ENCODE measurements at regions not wholly inside any gene's neighbourhood (a gene's known extent, or its start where the extent isn't known, plus 50 kb on each side); places are given as distances from the start of the nearest gene placed in this dataset.

- no peaks in the 10 kb centered on the region for H3K27me3 ChIP-seq (ENCODE audit: low read depth)
- H3K27ac ChIP-seq, result no peak overlapping the region
- no peak for TF ChIP-seq CTCF (IDR thresholded peaks at IDR 0.05)
- DNase-seq (no peak), ATAC-seq (no peak)
- H3K4me3 ChIP-seq, result no peak overlapping the region
- no peaks in the 10 kb centered on the region for H3K36me3 ChIP-seq
- H3K9me3 ChIP-seq, result no peaks in the 10 kb centered on the region
- intact Hi-C loops (cut with DNase I), result no loop called here
- no peaks in the 10 kb centered on the region for H3K4me1 ChIP-seq
Observed at GRCh38 chr12:33825442-33825841, 196.9 kb upstream of the ALG10 start.

- no peak overlapping the region for H3K27ac ChIP-seq
- no peaks in the 10 kb centered on the region for H3K27me3 ChIP-seq (ENCODE audit: low read depth)
- no peak overlapping the region for H3K4me3 ChIP-seq
- no peak for DNase-seq
- no peaks in the 10 kb centered on the region for H3K36me3 ChIP-seq
- no peaks in the 10 kb centered on the region for H3K9me3 ChIP-seq
- ATAC-seq, result no peak
- no peak for TF ChIP-seq CTCF (IDR thresholded peaks at IDR 0.05)
- intact Hi-C loops (cut with DNase I), result no loop called here
- no peaks in the 10 kb centered on the region for H3K4me1 ChIP-seq
Observed at GRCh38 chr12:33825986-33826602, 196.2 kb upstream of the ALG10 start.

- Histone ChIP-seq H3K27ac (no peak overlapping the region), H3K4me1 (no peaks in the 10 kb centered on the region), H3K4me3 (no peak overlapping the region), H3K27me3 (ENCODE audit: low read depth) (no peaks in the 10 kb centered on the region), H3K36me3 (no peaks in the 10 kb centered on the region), H3K9me3 (no peaks in the 10 kb centered on the region)
- no peak for DNase-seq
- intact Hi-C loops (cut with DNase I), result no loop called here
- no peak for ATAC-seq
- no peak for TF ChIP-seq CTCF (IDR thresholded peaks at IDR 0.05)
Observed at GRCh38 chr12:33828326-33828725, 194.0 kb upstream of the ALG10 start.

- DNase-seq, result no peak
- H3K9me3 ChIP-seq, result no peaks in the 10 kb centered on the region
- no peak overlapping the region for H3K27ac ChIP-seq
- ATAC-seq, result no peak
- TF ChIP-seq CTCF (IDR thresholded peaks at IDR 0.05), result no peak
- H3K4me1 ChIP-seq, result no peaks in the 10 kb centered on the region
- no peaks in the 10 kb centered on the region for H3K27me3 ChIP-seq (ENCODE audit: low read depth)
- H3K36me3 ChIP-seq, result no peaks in the 10 kb centered on the region
- intact Hi-C loops (cut with DNase I), result no loop called here
- no peak overlapping the region for H3K4me3 ChIP-seq
Observed at GRCh38 chr12:33830070-33830469, 192.2 kb upstream of the ALG10 start.

- intact Hi-C loops (cut with DNase I), result no loop called here
- DNase-seq (no peak), ATAC-seq (no peak)
- Histone ChIP-seq H3K4me3 (no peak overlapping the region), H3K27me3 (ENCODE audit: low read depth) (no peaks in the 10 kb centered on the region), H3K9me3 (no peaks in the 10 kb centered on the region), H3K4me1 (no peaks in the 10 kb centered on the region), H3K27ac (no peak overlapping the region), H3K36me3 (no peaks in the 10 kb centered on the region)
- no peak for TF ChIP-seq CTCF (IDR thresholded peaks at IDR 0.05)
Observed at GRCh38 chr12:33832900-33833299, 189.4 kb upstream of the ALG10 start.

- intact Hi-C loops (cut with DNase I), result no loop called here
- TF ChIP-seq CTCF (IDR thresholded peaks at IDR 0.05), result no peak
Observed at GRCh38 chr12:33834672-33835071, 187.6 kb upstream of the ALG10 start.

More at GRCh38 chr12:33834672-33835071, 187.6 kb upstream of the ALG10 start:
- H3K27ac ChIP-seq, result no peak overlapping the region
- DNase-seq (no peak), ATAC-seq (no peak)
- no peaks in the 10 kb centered on the region for H3K9me3 ChIP-seq
- no peaks in the 10 kb centered on the region for H3K4me1 ChIP-seq
- no peak overlapping the region for H3K4me3 ChIP-seq
- H3K27me3 ChIP-seq (ENCODE audit: low read depth), result no peaks in the 10 kb centered on the region
- no peaks in the 10 kb centered on the region for H3K36me3 ChIP-seq
